ENCODE measurements at regions not wholly inside any gene's neighbourhood (a gene's known extent, or its start where the extent isn't known, plus 50 kb on each side); places are given as distances from the start of the nearest gene placed in this dataset.

GRCh38 chr13:44300895-44301638 lies 72.6 kb upstream of the SERP2 start:
- DNase-seq (ENCODE audit: low read depth in 1 of 2, low spot score in 1 of 2) = peak; percentile 56 to 86
- H3K27me3 ChIP-seq = no peaks in the 10 kb centered on the region
- peak overlapping the region; percentile 46 for H3K27ac ChIP-seq
- TF ChIP-seq CTCF (IDR thresholded peaks at IDR 0.05; ENCODE audit: low read depth, low read length) = no peak
- no peak overlapping the region for H3K4me3 ChIP-seq
- peaks cover 22% of the 10 kb centered on the region for H3K4me1 ChIP-seq (ENCODE audit: low read depth)
- H3K36me3 ChIP-seq = no peaks in the 10 kb centered on the region
- H3K9me3 ChIP-seq (ENCODE audit: low read depth) = no peaks in the 10 kb centered on the region

GRCh38 chr13:44301639-44302015 lies 72.0 kb upstream of the SERP2 start:
- no peaks in the 10 kb centered on the region for H3K36me3 ChIP-seq
- TF ChIP-seq CTCF (IDR thresholded peaks at IDR 0.05; ENCODE audit: low read depth, low read length) = no peak
- DNase-seq (ENCODE audit: low read depth in 1 of 2, low spot score in 1 of 2) = no peak
- no peaks in the 10 kb centered on the region for H3K27me3 ChIP-seq
- H3K4me3 ChIP-seq = no peak overlapping the region
- H3K9me3 ChIP-seq (ENCODE audit: low read depth) = no peaks in the 10 kb centered on the region
- H3K27ac ChIP-seq = peak overlapping the region; percentile 46
- peaks cover 28% of the 10 kb centered on the region for H3K4me1 ChIP-seq (ENCODE audit: low read depth)

GRCh38 chr13:44302233-44302632 lies 71.4 kb upstream of the SERP2 start:
- Histone ChIP-seq H3K4me3 (no peak overlapping the region), H3K9me3 (ENCODE audit: low read depth) (no peaks in the 10 kb centered on the region), H3K27ac (no peak overlapping the region), H3K36me3 (no peaks in the 10 kb centered on the region), H3K4me1 (ENCODE audit: low read depth) (peaks cover 31% of the 10 kb centered on the region), H3K27me3 (no peaks in the 10 kb centered on the region)
- peak in 1 of 2 donors; percentile 48 for DNase-seq (ENCODE audit: low read depth in 1 of 2, low spot score in 1 of 2)
- TF ChIP-seq CTCF (IDR thresholded peaks at IDR 0.05; ENCODE audit: low read depth, low read length) = no peak

- DNase-seq (ENCODE audit: low read depth in 1 of 2, low spot score in 1 of 2) = peak in 1 of 2 donors; percentile 88
- no peak overlapping the region for H3K27ac ChIP-seq
- no peaks in the 10 kb centered on the region for H3K9me3 ChIP-seq (ENCODE audit: low read depth)
- no peaks in the 10 kb centered on the region for H3K36me3 ChIP-seq
- H3K4me3 ChIP-seq = no peak overlapping the region
- peaks cover 31% of the 10 kb centered on the region for H3K4me1 ChIP-seq (ENCODE audit: low read depth)
- no peaks in the 10 kb centered on the region for H3K27me3 ChIP-seq
- TF ChIP-seq CTCF (IDR thresholded peaks at IDR 0.05; ENCODE audit: low read depth, low read length) = no peak
These were observed 70.6 kb upstream of the SERP2 start for GRCh38 chr13:44302940-44303575.

GRCh38 chr13:44303681-44304432 lies 69.8 kb upstream of the SERP2 start:
- TF ChIP-seq CTCF (IDR thresholded peaks at IDR 0.05; ENCODE audit: low read depth, low read length) = no peak
- Histone ChIP-seq H3K36me3 (no peaks in the 10 kb centered on the region), H3K27ac (no peak overlapping the region), H3K4me3 (no peak overlapping the region), H3K9me3 (ENCODE audit: low read depth) (no peaks in the 10 kb centered on the region), H3K4me1 (ENCODE audit: low read depth) (peaks cover 31% of the 10 kb centered on the region), H3K27me3 (no peaks in the 10 kb centered on the region)
- DNase-seq (ENCODE audit: low read depth in 1 of 2, low spot score in 1 of 2) = peak in 1 of 2 donors; percentile 39
